Glomerular endothelial cell (primary cell): ENCODE measurements at regions not wholly inside any gene's neighbourhood (a gene's known extent, or its start where the extent isn't known, plus 50 kb on each side); places are given as distances from the start of the nearest gene placed in this dataset.

Source experiments
- DNase-seq: peaks from one replicate; pipeline ENCODE4 v3.0.0-alpha.2; 2011; ENCODE audit warnings: low read depth, low spot score; ENCODE audit errors: extremely low read depth

GRCh38 chr3:31406896-31407295 lies 125.8 kb upstream of the STT3B start:
- DNase-seq: no peak

DNA sequence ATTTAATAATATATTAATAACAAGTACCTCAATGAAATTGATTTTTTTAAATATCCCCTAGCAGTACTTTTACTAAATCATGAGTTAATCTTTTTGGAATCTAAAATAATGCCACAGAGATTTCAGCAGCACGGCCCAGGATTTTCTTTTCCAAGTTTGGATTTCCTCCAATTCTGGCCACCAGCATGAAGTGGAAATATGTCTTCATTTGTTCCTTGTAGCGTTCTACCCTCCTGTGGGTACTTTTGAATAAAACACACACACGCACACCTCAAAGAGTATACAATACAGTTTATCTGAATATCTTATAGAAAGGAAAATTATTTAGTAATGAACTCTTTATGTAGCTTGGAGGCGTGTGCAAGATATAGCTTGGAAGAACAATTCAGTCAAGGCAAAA lies 125.1 kb upstream of the STT3B start:
- no peak for DNase-seq

DNA sequence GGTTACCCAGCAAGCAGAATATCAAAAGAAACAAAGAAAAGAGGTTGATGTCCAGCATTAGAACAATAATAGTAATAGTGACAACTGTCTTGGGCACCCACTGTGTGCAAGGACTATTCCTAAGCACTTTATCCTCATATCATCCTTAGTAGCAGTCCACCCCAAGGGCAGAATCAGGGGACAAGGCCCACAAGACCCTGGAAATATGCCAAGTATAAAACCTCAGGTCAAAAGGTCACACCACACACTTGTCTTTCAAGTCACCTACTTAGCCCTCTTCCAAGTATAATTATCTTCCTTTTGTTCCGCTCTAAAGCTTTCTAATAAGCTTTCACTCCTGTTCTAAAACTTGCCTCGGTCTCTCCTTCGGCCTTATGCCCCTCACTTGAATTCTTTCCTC lies 124.0 kb upstream of the STT3B start:
- DNase-seq: no peak

GRCh38 chr3:31409389-31409788 lies 123.3 kb upstream of the STT3B start:
- DNase-seq: no peak

DNA sequence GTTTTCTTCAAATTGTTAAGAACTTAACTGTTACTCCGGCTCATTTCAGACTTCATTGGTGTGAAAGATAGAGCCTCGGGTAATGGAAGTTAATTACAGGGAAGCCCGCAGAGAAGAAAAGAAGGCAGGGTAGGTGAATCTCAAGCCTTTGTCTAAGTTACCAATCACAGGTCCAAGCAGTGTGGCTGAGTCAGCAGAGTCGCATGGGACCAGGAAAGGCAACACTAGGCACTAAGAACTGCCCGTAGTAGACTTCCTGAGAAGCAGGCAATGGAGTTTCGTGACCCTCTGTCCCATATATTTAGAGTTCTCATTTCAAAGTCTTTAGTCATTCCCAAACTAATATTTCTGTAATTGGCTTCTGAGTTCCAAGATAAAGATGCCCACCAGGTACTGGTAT lies 122.9 kb upstream of the STT3B start:
- DNase-seq: no peak

GRCh38 chr3:31410411-31410810 lies 122.3 kb upstream of the STT3B start:
- no peak for DNase-seq

DNA sequence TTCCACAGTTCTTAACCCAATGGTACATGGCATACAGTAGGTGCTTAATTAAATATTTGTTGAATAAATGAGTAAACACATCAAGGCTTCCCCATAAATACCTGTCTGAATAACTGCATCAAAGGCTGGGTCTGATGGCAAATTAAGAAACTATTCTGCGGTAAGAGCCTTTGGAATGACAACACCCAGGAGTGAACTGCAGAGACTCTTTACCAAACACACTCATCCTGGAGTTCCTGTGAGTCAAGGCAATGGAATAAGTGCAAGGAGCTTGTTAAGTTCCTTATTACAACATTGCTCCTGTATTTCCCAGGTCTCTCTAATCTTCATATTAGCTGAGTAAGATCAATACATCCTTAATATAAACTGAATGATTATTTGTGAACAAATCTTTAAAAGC lies 119.9 kb upstream of the STT3B start:
- DNase-seq: no peak

DNA sequence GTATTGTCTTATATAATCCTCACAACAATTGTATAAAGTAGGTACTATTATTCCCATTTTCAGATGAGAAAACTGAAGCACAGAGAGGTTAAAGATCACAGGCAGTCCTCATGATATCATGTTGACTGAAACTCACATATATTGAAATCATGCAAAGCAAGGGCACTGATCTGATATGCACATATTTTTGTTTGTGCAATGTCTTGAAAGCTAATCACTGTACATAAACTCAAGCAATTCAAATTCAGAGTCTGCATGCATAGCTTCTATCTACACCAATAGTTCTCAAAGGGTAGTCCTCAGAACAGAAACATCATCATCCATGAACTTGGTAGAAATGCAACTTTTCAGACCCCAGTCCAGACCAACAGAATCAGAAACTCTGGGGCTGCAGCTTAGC lies 119.2 kb upstream of the STT3B start:
- DNase-seq: no peak

DNA sequence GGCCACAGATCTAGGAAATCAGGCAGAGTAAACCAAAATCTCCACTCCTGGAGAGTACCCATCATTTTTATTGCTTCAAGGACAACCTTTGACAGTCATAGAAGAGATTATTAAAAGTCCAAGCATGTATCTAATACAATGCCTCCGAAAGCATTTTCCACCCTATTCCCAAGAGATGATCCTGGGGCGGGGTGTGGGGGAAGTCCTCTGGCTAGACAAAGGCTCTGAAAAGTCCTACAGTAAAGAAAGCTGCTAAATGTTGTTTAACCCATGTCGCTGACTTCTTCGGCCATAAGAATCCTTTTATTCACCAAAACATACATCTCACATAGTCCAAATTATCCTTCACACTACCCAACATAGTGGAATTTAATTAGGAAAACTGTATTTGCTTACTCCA lies 115.7 kb upstream of the STT3B start:
- DNase-seq: no peak

DNA sequence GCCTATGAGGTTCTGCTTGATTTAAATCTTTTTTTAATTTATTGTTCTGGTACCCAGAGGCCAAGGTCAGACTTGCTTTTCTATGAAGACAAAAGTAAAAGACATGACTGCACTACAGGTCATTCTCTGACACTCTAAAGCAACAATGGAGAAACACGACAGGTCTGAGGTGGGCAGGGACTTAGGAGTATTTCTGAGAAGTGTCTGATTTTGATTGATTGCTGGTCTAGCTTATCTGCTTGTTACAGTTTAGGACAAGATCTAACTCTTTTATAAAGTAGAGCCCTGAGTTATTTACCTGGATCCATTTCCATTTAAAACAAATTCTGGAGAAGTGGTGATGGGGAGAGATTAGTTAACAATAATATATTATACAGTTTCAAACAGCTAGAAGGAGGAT lies 115.2 kb upstream of the STT3B start:
- no peak for DNase-seq

DNA sequence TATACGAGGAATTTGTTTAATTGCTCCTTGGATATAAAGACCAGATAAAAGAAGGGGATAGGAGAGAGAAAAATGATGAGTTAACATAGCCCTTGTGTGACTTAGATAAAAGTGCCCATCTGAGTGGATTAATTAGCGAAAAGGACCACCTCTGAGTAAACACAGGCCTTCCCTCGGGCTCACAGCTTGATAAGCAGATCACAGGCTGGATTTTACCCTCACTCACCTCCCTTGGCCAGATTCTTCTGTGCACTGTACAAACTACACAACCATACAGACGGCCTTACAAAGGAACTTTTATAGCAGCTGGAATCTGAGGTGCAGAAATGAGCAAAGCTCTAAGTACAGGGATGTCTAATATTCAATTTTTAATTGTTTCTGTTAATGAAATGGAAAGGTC lies 112.4 kb upstream of the STT3B start:
- no peak for DNase-seq

- no peak for DNase-seq
These were observed 111.2 kb upstream of the STT3B start for GRCh38 chr3:31421314-31422048.

- DNase-seq: no peak
These were observed 110.5 kb upstream of the STT3B start for GRCh38 chr3:31422237-31422636.

- DNase-seq: no peak
These were observed 109.2 kb upstream of the STT3B start for GRCh38 chr3:31423482-31423881.

GRCh38 chr3:31425401-31425800 lies 107.3 kb upstream of the STT3B start:
- no peak for DNase-seq

- no peak for DNase-seq
These were observed 105.1 kb upstream of the STT3B start for GRCh38 chr3:31427623-31428022.

- no peak for DNase-seq
These were observed 101.4 kb upstream of the STT3B start for GRCh38 chr3:31431321-31431720.

GRCh38 chr3:31432897-31433678 lies 99.6 kb upstream of the STT3B start:
- DNase-seq: peak; percentile 14

DNA sequence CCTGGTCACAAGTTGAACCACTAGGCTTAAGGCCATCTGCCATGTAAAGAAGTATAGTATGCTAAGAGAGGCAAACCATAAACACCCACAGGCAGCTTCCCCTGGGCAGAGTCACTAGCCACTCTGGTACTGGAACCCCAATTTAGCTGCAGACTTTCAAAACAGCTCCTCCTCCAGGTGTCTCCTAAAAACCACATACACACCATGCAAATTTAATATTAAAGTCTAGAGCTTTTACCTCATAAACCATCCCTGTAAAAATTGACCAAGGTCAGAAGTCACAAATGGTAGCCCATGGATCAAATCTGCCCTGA lies 99.1 kb upstream of the STT3B start:
- no peak for DNase-seq

DNA sequence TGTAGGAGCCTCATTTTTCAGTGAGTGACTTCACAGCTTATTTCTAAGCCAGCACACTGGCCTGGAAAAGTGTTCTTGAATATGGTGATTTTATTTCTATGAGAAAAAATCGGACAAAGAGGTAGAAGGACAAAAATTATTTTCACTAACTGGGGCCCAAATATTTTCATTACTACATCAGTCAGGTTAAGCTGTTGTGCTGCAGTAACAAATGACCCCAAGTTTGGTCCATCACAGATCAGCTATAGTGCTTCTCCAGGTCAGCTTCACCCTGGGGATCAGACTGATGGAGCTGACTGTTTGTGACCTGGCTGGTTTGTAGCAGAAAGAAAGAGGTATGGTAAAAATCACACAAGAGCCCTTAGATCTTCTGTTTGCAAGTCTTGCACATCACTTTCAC lies 97.9 kb upstream of the STT3B start:
- no peak for DNase-seq

- no peak for DNase-seq
These were observed 95.9 kb upstream of the STT3B start for GRCh38 chr3:31436830-31437229.

DNA sequence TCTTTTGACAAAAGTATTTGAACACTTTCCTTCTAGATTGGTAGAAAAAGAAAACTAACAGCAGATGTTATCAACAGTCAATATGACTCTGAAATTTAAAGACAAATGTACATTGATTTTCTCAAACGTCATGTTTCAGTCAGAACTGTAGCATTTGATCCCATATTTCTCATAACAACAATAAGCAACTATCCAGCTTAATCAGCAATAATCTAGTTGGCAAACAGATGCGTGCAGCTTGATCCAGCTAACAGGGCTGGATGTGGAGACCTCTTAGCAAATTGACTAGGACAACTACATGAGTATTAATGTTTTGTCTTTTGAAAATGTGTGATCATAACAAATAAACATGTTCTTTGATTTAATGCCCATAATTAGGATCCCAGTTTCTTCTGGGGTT lies 94.0 kb upstream of the STT3B start:
- DNase-seq: no peak
